Bronchial epithelial cell (primary cell): ENCODE measurements at regions not wholly inside any gene's neighbourhood (a gene's known extent, or its start where the extent isn't known, plus 50 kb on each side); places are given as distances from the start of the nearest gene placed in this dataset.
A peak's percentile ranks its signal among the peaks of the same experiment; 100 is the strongest.

ENCODE experiments used
- DNase-seq: peaks from one replicate; pipeline ENCODE4 v3.0.0-alpha.2; 2010; ENCODE audit warnings: low read depth
- FAIRE-seq: peaks from 2 replicates; lab custom pipeline; 2011; peaks lifted over from hg19 to GRCh38; lab: Jason Lieb, UNC
- H3K27me3 ChIP-seq: 2 replicates; pipeline ENCODE4 v1.5.1; 2011; ENCODE audit warnings: low read length; ENCODE audit not compliant: control insufficient read depth, insufficient read depth
- H3K36me3 ChIP-seq: 2 replicates; pipeline ENCODE4 v1.5.1; 2011; ENCODE audit warnings: low read length; ENCODE audit not compliant: control insufficient read depth, insufficient read depth
- H3K4me3 ChIP-seq: 2 replicates; pipeline ENCODE4 v1.5.1; 2011; ENCODE audit warnings: mild to moderate bottlenecking, low read depth, low read length, control low read depth
- TF ChIP-seq, protein P1 (sequence below): IDR thresholded peaks from 2 replicates; pipeline ENCODE4 v1.5.1; 2011; ENCODE audit warnings: mild to moderate bottlenecking, moderate library complexity, low read length, control low read depth, inconsistent platforms; ENCODE audit not compliant: insufficient read depth, severe bottlenecking

DNA sequence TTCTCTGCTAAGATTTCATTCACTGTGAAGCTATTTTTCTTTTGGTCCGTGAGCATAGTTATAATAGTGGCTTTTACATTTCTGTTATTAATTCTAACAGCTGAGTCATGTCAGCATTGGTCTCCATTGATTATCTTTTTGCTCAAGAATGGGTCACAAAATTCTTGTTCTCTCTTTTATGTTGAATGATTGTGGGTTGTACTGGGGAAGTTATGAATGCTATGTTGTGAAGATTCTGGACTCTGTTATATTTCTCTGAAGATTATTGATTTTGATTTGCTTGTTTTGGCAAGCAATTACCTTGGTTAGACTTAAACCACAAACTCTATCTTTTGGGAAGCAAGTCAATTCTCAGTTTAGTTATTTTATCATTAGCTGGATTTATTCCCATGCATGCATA lies 98.8 kb downstream of the IRX5 start:
- no peaks in the 10 kb centered on the region for H3K36me3 ChIP-seq
- DNase-seq = no peak
- FAIRE-seq = no peak
- TF ChIP-seq, protein P1, sequence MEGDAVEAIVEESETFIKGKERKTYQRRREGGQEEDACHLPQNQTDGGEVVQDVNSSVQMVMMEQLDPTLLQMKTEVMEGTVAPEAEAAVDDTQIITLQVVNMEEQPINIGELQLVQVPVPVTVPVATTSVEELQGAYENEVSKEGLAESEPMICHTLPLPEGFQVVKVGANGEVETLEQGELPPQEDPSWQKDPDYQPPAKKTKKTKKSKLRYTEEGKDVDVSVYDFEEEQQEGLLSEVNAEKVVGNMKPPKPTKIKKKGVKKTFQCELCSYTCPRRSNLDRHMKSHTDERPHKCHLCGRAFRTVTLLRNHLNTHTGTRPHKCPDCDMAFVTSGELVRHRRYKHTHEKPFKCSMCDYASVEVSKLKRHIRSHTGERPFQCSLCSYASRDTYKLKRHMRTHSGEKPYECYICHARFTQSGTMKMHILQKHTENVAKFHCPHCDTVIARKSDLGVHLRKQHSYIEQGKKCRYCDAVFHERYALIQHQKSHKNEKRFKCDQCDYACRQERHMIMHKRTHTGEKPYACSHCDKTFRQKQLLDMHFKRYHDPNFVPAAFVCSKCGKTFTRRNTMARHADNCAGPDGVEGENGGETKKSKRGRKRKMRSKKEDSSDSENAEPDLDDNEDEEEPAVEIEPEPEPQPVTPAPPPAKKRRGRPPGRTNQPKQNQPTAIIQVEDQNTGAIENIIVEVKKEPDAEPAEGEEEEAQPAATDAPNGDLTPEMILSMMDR = no peak
- no peak overlapping the region for H3K4me3 ChIP-seq
- no peaks in the 10 kb centered on the region for H3K27me3 ChIP-seq

DNA sequence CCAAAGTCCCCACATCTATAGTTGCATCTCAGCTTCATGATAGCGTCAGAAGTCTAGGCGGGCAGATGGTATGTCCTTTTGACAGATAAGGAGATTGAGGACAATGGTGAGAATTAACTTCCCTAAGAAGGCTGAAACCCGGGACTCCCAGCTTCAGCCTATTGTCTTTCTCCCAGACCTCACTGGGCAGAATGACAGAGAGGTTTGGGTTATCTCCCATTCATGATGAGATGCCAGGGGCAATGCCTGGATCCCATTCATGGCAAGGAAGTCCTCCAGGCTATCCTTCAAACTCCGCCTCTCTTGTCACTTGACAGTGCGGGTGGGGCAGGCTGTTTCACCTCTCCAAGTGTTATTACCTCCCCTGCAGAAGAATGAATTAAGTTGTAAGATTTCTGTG lies 100.3 kb downstream of the IRX5 start:
- no peak overlapping the region for H3K4me3 ChIP-seq
- FAIRE-seq = no peak
- TF ChIP-seq, protein P1 = no peak
- no peak for DNase-seq
- no peaks in the 10 kb centered on the region for H3K36me3 ChIP-seq
- H3K27me3 ChIP-seq = no peaks in the 10 kb centered on the region

DNA sequence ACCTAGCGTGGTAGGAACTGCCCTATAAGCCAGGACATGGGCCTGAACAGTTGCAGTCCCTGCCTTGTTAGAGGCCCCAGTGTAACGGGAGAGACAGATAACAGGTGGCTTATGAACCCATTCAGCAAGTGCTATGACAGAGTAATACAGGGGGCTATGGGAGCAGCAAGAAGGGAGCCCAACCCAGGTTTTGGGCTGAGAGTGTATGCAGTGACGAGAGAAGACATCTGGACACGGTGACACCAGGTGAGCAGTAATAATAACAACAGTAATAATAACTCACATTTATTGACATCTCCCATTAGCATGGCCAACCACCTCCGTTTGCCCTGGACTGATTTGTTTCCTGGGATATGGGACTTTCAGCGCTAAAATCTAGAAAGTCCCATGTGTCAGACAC lies 100.8 kb downstream of the IRX5 start:
- H3K4me3 ChIP-seq = no peak overlapping the region
- TF ChIP-seq, protein P1 = no peak
- FAIRE-seq = no peak
- DNase-seq = no peak
- H3K36me3 ChIP-seq = no peaks in the 10 kb centered on the region
- no peaks in the 10 kb centered on the region for H3K27me3 ChIP-seq

DNA sequence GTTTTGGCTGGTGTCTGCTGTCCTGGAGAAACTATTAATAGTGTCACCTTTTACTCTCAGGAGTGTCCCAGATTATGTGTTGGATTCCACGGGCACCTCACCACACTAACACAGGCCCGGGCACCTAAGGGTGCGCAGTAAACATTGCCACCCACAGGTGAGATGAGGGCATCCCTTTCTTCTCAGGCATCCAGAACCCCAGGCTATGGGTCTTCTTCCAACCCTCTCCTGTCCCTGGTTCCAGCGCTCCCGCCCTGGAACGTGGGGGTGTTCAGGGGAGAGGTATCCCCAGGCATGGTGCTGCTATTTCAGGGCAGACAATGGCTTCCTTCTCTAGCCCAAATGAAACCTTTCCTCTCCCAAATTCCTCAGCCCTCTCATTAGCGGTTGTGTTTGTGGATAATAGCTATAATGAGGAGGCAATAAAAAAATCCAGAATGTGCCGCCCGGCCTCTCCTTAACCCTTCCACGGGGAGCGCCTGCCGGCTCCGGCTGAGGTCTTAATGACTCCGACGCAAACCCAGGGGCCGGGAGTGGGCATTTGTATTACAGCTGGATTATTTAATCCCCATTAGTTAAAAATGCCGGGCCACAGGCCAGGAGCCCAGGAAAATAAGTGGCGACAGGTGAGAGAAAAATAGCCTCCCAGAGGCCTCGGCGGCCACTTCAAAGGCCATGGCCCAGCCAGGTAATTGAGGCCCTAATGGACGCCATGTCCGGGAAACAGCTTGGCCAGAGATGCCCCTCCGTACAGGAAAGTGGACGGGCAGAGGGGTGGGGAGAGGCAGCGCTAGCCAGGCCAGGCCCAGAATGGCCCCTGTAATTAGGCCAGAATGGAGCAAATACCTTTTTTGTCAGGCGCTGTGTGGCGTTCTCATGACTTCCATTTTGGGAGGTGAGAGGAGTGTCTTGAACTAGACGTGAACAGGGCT lies 102.8 kb downstream of the IRX5 start:
- Histone ChIP-seq H3K36me3 (no peaks in the 10 kb centered on the region), H3K27me3 (no peaks in the 10 kb centered on the region), H3K4me3 (no peak overlapping the region)
- FAIRE-seq (no peak), DNase-seq (no peak)
- TF ChIP-seq, protein P1 = no peak

DNA sequence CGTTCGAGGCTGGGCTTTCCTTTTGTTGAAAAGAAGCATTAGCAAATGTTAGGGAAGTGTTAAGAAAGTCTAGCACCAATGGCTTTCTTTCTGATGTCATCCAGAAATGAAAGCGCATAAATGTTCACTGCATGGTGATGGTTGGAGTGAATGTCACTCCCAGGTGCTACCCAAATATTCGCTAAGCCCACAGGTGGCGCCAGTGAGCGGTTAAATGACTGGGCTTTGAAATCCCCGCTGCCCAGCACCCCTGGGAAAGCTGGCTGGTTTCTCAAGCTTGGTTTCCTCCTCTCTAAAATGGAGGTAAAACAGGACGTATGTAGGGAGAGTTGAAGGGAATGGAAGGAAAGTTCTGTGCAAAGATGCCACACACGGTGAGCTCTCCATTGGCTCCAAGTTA lies 104.4 kb downstream of the IRX5 start:
- peak; percentile 52 for FAIRE-seq
- DNase-seq = peak; percentile 28
- Histone ChIP-seq H3K27me3 (no peaks in the 10 kb centered on the region), H3K4me3 (no peak overlapping the region), H3K36me3 (no peaks in the 10 kb centered on the region)
- TF ChIP-seq, protein P1 = peak; percentile 68
